Upper lobe of left lung (tissue), 6 donors: ENCODE measurements at regions not wholly inside any gene's neighbourhood (a gene's known extent, or its start where the extent isn't known, plus 50 kb on each side); places are given as distances from the start of the nearest gene placed in this dataset.

Experiments used
- ATAC-seq, 2 donors: fragments of 200-7000 bp; cut with Tn5 transposase; one replicate each; pipeline ENCODE4 v1.9.1; 2022; ENCODE audit warnings: mild to moderate bottlenecking in 2 of 2, moderate library complexity in 2 of 2; ENCODE audit not compliant: low FRiP score in 2 of 2
- DNase-seq, 2 donors: peaks; one replicate each; pipeline ENCODE4 v3.0.0-alpha.2; 2019 to 2020
- H3K27ac ChIP-seq, 4 donors: fragments of 200-600 bp; sonication (generic); one replicate each; pipeline ENCODE4 v1.5.1; 2016 to 2019
- H3K27me3 ChIP-seq, 4 donors: fragments of 200-600 bp; sonication (generic); one replicate each; pipeline ENCODE4 v1.5.1; 2017 to 2019
- H3K36me3 ChIP-seq, 4 donors: fragments of 200-600 bp; sonication (generic); one replicate each; pipeline ENCODE4 v1.5.1; 2016 to 2019
- H3K4me1 ChIP-seq, 4 donors: fragments of 200-600 bp; sonication (generic); one replicate each; pipeline ENCODE4 v1.5.1; 2018 to 2019
- H3K4me3 ChIP-seq, 4 donors: fragments of 200-600 bp; sonication (generic); one replicate each; pipeline ENCODE4 v1.5.1; 2017 to 2019; ENCODE audit warnings: mild to moderate bottlenecking in 2 of 4, moderate library complexity in 1 of 4
- H3K9me3 ChIP-seq, 4 donors: fragments of 200-600 bp; sonication (generic); one replicate each; pipeline ENCODE4 v1.5.1; 2018 to 2019
- CTCF ChIP-seq, 6 experiments: fragments of 450-650 bp in 4 of 6; fragments of 200-600 bp in 2 of 6; sonication (generic) in 2 of 6; IDR thresholded peaks; one replicate each; pipeline ENCODE4 v1.5.1; 2016 to 2019; ENCODE audit warnings: antibody characterized with exemption in 6 of 6
- EP300 ChIP-seq, 4 donors: sonication (generic); formaldehyde crosslinking; IDR thresholded peaks; one replicate each; pipeline ENCODE4 v1.5.1; 2017; ENCODE audit warnings: antibody characterized with exemption in 4 of 4, control low read depth in 2 of 4
- POLR2A ChIP-seq, 4 donors: fragments of 450-650 bp; IDR thresholded peaks; one replicate each; pipeline ENCODE4 v1.5.1; 2016 to 2017; ENCODE audit warnings: antibody characterized with exemption in 4 of 4, mild to moderate bottlenecking in 2 of 4
- POLR2AphosphoS5 ChIP-seq, 2 donors: sonication (generic); formaldehyde crosslinking; IDR thresholded peaks; one replicate each; pipeline ENCODE4 v1.5.1; 2017; ENCODE audit warnings: antibody characterized with exemption in 2 of 2
- WGBS, 2 donors: methylation state at CpG; one replicate each; pipeline ENCODE4 v1.1.5; 2017 to 2018; 5-methylcytosine and 5-hydroxymethylcytosine counted together
- small RNA-seq, 4 donors: library from RNA; depleted of rRNA; stranded (forward); fragments of <200 nt; gene quantifications; one replicate each; pipeline ENCODE3, GENCODE V24; 2016
- donor health status: DM: no; HTN: no; CAD: no; lungs with moderate emphysema.
- donor health status: DM: no; HTN: yes; CAD: no; lungs with severe emphysema.

DNA sequence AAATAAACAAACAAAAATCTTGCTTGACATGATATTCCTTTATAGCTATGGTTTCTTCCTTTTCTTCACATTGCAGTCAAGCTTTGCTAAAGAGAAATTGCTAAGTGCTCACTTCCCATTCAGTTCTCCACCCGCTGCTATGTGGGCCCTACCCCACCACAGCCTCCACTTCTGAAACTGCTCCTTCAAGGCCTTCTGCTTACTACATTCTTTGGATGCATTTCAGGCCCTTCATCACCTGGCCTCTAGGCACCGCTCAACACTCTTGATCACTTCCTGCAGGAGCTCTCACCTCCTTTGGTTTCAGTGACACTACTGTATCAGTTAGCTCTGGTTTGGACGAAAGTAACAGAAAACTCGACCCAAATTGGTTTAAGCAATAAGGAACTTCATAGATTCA, 72.4 kb downstream of the KLF5 start:
- ATAC-seq: no peak

DNA sequence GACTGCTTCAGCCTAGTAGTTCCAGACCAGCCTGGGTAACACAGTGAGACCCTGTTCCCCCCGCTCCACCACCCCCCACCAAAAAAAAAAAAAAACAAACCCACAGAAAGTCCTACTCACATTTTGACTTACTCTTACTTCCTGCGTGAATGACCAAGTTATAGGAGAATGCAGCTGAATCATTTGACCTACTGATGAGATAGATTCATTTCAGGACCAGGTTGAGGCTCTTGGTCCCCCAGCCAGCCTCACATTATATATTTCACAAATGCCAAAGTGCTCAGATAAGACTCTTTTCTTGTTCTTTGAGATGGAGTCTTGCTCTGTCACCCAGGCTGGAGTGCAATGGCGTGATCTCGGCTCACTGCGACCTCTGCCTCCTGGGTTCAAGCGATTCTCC, 70.2 kb downstream of the KLF5 start:
- no peak for TF ChIP-seq POLR2AphosphoS5 (IDR thresholded peaks at IDR 0.05)
- TF ChIP-seq EP300 (IDR thresholded peaks at IDR 0.05): no peak
- no peaks in the 10 kb centered on the region for H3K36me3 ChIP-seq
- H3K9me3 ChIP-seq: no peaks in the 10 kb centered on the region
- no peak for ATAC-seq
- 77 to 78% methylated on average over 6 of the region's 6 CpGs for WGBS, 2 donors
- H3K27me3 ChIP-seq: no peaks in the 10 kb centered on the region
- no peak overlapping the region for H3K4me3 ChIP-seq
- no peaks in the 10 kb centered on the region for H3K4me1 ChIP-seq
- H3K27ac ChIP-seq: no peak overlapping the region
- no peak for DNase-seq

More for the DNA sequence above, 72.4 kb downstream of the KLF5 start:
- Histone ChIP-seq H3K27me3 (no peaks in the 10 kb centered on the region), H3K27ac (no peak overlapping the region), H3K4me1 (no peaks in the 10 kb centered on the region), H3K36me3 (no peaks in the 10 kb centered on the region), H3K4me3 (no peak overlapping the region), H3K9me3 (no peaks in the 10 kb centered on the region)
- DNase-seq: peak in 1 of 2 donors; percentile 35
- TF ChIP-seq EP300 (IDR thresholded peaks at IDR 0.05) (no peak), POLR2A (IDR thresholded peaks at IDR 0.05) (no peak), CTCF (IDR thresholded peaks at IDR 0.05) (no peak), POLR2AphosphoS5 (IDR thresholded peaks at IDR 0.05) (no peak)
- WGBS, 2 donors: 68 to 72% methylated on average over 4 of the region's 4 CpGs

Small RNA genes lying in the stretch of these regions (small RNA-seq; reads per million reads assigned to genes)
- 0 reads per million in 4 donors for gene AL162376.1
- 0 reads per million in 4 donors for gene RNU4-10P
- 0 reads per million in 4 donors for gene RNY1P8
